GM10266 (cell line): ENCODE measurements at regions not wholly inside any gene's neighbourhood (a gene's known extent, or its start where the extent isn't known, plus 50 kb on each side); places are given as distances from the start of the nearest gene placed in this dataset.

Experiments
- DNase-seq: peaks from one replicate; pipeline ENCODE4 v3.0.0; 2012; ENCODE audit errors: extremely low spot score
- TF ChIP-seq, protein P1 (sequence below): IDR thresholded peaks from 2 replicates; pipeline ENCODE4 v1.5.1; 2012; ENCODE audit warnings: mild to moderate bottlenecking, low read depth; ENCODE audit not compliant: control insufficient read depth, insufficient read depth; ENCODE audit errors: missing control alignments

DNA sequence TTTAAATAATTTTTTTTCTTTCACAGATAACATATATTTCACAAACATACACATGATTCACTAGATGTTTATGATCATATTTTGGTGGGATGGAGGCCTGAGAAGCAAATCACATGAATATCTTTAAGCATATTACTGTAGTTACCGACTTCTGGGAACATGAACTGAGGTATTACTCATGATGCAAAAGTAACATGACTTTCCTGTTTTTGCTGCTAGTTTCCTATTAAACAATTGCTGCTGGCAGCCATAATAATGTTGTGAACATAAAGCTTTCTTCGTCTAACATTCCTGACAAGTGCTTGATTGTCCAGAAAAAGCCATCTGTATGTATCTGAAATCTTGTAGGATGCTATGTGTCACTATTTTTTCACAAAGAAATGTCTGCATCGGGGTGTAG is 145.4 kb downstream of the MTX2 start:
- no peak for DNase-seq
- TF ChIP-seq, protein P1, sequence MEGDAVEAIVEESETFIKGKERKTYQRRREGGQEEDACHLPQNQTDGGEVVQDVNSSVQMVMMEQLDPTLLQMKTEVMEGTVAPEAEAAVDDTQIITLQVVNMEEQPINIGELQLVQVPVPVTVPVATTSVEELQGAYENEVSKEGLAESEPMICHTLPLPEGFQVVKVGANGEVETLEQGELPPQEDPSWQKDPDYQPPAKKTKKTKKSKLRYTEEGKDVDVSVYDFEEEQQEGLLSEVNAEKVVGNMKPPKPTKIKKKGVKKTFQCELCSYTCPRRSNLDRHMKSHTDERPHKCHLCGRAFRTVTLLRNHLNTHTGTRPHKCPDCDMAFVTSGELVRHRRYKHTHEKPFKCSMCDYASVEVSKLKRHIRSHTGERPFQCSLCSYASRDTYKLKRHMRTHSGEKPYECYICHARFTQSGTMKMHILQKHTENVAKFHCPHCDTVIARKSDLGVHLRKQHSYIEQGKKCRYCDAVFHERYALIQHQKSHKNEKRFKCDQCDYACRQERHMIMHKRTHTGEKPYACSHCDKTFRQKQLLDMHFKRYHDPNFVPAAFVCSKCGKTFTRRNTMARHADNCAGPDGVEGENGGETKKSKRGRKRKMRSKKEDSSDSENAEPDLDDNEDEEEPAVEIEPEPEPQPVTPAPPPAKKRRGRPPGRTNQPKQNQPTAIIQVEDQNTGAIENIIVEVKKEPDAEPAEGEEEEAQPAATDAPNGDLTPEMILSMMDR = no peak

- TF ChIP-seq, protein P1 = no peak
- no peak for DNase-seq
These were observed 146.1 kb downstream of the MTX2 start for GRCh38 chr2:176415174-176415895.

GRCh38 chr2:176415937-176416499 is 146.8 kb downstream of the MTX2 start:
- no peak for DNase-seq

GRCh38 chr2:176418768-176419167 is 149.5 kb downstream of the MTX2 start:
- TF ChIP-seq, protein P1 = no peak
- DNase-seq = no peak

More at GRCh38 chr2:176415937-176416499, 146.8 kb downstream of the MTX2 start:
- TF ChIP-seq, protein P1 = no peak

GRCh38 chr2:176419591-176420071 is 150.4 kb downstream of the MTX2 start:
- TF ChIP-seq, protein P1 = no peak
- no peak for DNase-seq

DNA sequence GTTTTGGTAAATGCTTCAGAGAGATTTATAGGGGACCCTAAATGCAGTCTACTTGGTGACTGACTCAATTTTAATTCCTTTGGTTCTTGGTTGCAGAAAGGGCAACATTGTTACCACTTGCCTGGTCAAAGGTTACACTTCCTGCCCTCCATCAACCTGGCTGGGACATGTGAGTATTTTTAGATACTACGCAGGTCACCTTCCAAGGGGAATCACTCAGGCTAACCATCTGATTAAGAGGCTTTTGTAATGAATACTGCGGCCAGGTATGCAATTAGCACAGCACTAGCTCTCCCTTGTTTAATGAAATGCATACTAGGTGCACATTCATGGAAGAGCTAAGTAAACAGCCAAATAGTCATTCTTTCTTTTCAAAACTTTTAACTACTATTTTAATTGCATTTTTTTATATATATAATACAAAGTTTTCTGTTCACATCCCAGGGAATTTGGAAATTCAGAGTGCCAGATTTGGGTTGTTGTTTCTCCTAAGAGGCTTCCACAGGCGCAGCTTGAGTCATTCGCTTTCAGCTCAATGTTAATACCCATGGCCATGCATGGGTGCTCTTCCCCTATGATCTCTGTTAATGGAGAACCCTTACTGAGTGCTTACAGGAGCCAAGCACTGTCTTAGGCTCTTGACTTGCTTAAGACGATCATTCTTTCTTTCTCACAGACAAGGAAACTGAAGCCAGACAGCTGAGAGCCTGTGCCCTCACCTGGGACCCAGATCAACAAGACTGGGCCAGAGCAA is 152.2 kb downstream of the MTX2 start:
- no peak for DNase-seq
- TF ChIP-seq, protein P1 = no peak

DNA sequence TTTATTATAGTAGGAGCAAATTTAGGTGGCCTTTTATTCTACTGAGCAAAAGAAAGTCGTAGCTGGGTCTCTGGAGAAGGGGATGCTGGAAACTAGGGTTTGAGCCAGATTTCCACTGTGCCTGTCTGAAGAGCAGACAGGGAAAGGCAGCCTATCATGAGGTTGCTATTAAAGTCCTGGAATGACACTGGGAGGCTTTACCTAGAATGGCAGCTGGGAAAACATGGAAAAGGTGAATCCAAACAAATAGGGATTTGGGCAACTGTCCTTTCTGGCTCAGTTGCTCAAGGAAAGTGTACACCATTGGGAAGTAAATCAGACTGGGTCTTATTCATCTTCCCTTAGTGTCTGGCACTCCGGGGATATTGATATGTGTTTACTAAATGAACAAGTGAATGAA is 154.6 kb downstream of the MTX2 start:
- no peak for DNase-seq
- TF ChIP-seq, protein P1 = no peak
